ENCODE measurements at regions not wholly inside any gene's neighbourhood (a gene's known extent, or its start where the extent isn't known, plus 50 kb on each side); places are given as distances from the start of the nearest gene placed in this dataset.
"Not testable (repeated sequence)": the region's sequence is repeated elsewhere in the genome, so short reads cannot be mapped to it uniquely, and the experiment has no call there.

- DNase-seq (ENCODE audit: extremely low read depth, low read depth, low spot score): no peak
Observed at GRCh38 chr3:170814822-170815221, 55.2 kb downstream of the RPL22L1 start.

GRCh38 chr3:170813266-170813665, 56.7 kb downstream of the RPL22L1 start:
- DNase-seq (ENCODE audit: extremely low read depth, low read depth, low spot score): no peak

- DNase-seq (ENCODE audit: extremely low read depth, low read depth, low spot score): peak; percentile 80
Observed at GRCh38 chr3:170811928-170812591, 57.9 kb downstream of the RPL22L1 start.

- no peak for DNase-seq (ENCODE audit: extremely low read depth, low read depth, low spot score)
Observed at GRCh38 chr3:170811515-170811914, 58.5 kb downstream of the RPL22L1 start.

GRCh38 chr3:170809975-170810357, 60.0 kb downstream of the RPL22L1 start:
- DNase-seq (ENCODE audit: extremely low read depth, low read depth, low spot score): no peak

- DNase-seq (ENCODE audit: extremely low read depth, low read depth, low spot score): no peak
Observed at GRCh38 chr3:170809007-170809974, 60.7 kb downstream of the RPL22L1 start.

GRCh38 chr3:170808041-170808440, 62.0 kb downstream of the RPL22L1 start:
- no peak for DNase-seq (ENCODE audit: extremely low read depth, low read depth, low spot score)

- DNase-seq (ENCODE audit: extremely low read depth, low read depth, low spot score): no peak
Observed at GRCh38 chr3:170806676-170807075, 63.3 kb downstream of the RPL22L1 start.

GRCh38 chr3:170806141-170806540, 63.9 kb downstream of the RPL22L1 start:
- no peak for DNase-seq (ENCODE audit: extremely low read depth, low read depth, low spot score)

GRCh38 chr3:170805296-170805695, 64.7 kb downstream of the RPL22L1 start:
- not testable (repeated sequence) for DNase-seq (ENCODE audit: extremely low read depth, low read depth, low spot score)

- not testable (repeated sequence) for DNase-seq (ENCODE audit: extremely low read depth, low read depth, low spot score)
Observed at GRCh38 chr3:170804634-170805033, 65.4 kb downstream of the RPL22L1 start.

- DNase-seq (ENCODE audit: extremely low read depth, low read depth, low spot score): no peak
Observed at GRCh38 chr3:170804078-170804477, 65.9 kb downstream of the RPL22L1 start.

GRCh38 chr3:170802164-170803151, 67.5 kb downstream of the RPL22L1 start:
- DNase-seq (ENCODE audit: extremely low read depth, low read depth, low spot score): peak; percentile 75

GRCh38 chr3:170801597-170801996, 68.4 kb downstream of the RPL22L1 start:
- no peak for DNase-seq (ENCODE audit: extremely low read depth, low read depth, low spot score)

- not testable (repeated sequence) for DNase-seq (ENCODE audit: extremely low read depth, low read depth, low spot score)
Observed at GRCh38 chr3:170800275-170800674, 69.7 kb downstream of the RPL22L1 start.

GRCh38 chr3:170799009-170799408, 71.0 kb downstream of the RPL22L1 start:
- no peak for DNase-seq (ENCODE audit: extremely low read depth, low read depth, low spot score)

- DNase-seq (ENCODE audit: extremely low read depth, low read depth, low spot score): no peak
Observed at GRCh38 chr3:170797685-170798084, 72.3 kb downstream of the RPL22L1 start.

- no peak for DNase-seq (ENCODE audit: extremely low read depth, low read depth, low spot score)
Observed at GRCh38 chr3:170792471-170792870, 77.5 kb downstream of the RPL22L1 start.

GRCh38 chr3:170790647-170791046, 79.3 kb downstream of the RPL22L1 start:
- DNase-seq (ENCODE audit: extremely low read depth, low read depth, low spot score): no peak

GRCh38 chr3:170787464-170787863, 82.5 kb downstream of the RPL22L1 start:
- no peak for DNase-seq (ENCODE audit: extremely low read depth, low read depth, low spot score)

GRCh38 chr3:170785454-170785853, 84.5 kb downstream of the RPL22L1 start:
- DNase-seq (ENCODE audit: extremely low read depth, low read depth, low spot score): no peak

All from glomerular endothelial cell (primary cell).